HG02852 (cell line): ENCODE measurements at regions not wholly inside any gene's neighbourhood (a gene's known extent, or its start where the extent isn't known, plus 50 kb on each side); places are given as distances from the start of the nearest gene placed in this dataset.

Experiments used
- ATAC-seq: cut with Tn5 transposase; IDR thresholded peaks from one replicate; pipeline ENCODE4 v1.9.1; 2021; ENCODE audit warnings: mild to moderate bottlenecking, moderate library complexity; ENCODE audit not compliant: unreplicated experiment

DNA sequence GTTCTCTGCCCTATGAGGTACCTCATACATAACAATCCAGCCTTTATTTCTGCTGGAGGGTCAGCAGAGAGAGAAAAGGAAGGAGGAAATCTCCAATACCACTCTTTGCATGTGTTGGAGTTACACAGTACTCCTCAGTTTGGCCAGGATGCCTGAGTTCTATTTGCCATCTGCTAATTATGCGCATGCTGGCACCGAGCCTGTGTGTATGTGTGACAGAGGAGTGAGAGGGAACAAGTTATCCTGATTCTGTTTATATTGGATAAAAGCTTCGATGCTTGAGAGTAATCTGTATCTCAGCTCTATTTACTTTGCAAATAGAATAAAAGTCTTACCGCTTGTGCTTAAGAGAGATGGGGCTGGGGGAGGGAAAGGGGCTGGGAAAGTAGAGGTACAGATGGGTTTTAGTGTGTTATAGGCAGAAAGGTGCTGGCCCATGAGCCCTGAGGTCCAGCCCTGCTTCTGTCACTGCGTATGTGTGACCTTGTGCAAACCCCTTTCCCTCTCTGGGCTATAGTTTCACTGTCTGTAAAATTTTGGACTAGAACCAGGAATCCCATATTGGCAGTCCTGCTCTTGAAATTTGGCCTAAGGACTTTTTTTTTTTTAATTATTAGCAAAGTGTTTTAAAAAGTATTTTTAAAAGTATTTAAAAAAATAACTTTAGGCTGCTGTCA lies 54.5 kb upstream of the PLXNA2 start:
- no peak for ATAC-seq

DNA sequence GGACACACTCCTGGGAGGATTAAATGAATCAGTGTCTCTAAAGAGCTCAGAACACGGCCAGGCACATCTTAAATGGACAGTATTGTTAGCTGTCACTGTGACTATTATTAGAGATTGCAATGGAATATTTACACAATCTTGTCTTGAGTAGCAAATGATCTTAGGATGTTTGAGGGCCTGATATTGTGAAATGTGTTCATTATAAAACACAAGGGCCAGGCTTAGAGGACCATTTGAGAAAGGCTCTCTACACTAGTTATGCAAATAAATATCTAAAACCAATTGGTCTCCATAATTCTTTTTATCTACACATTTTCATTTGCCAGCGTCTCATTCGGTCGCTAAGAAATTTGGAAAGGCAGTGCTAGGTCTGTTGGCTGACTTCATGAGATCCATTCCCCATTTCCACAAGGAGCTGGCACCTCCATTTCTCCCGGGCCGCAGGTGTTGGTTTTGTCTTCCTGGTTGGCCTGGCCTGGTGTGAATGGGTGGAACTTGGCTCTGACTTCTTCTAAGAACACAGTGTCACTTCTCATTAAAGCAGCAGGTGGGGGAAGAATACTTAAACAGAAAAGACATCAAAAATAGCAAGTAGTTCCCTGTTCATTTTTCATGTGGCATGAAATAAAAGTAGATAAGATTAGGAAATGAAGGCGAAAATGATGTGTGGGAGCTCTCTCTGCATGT lies 56.0 kb upstream of the PLXNA2 start:
- ATAC-seq: no peak

DNA sequence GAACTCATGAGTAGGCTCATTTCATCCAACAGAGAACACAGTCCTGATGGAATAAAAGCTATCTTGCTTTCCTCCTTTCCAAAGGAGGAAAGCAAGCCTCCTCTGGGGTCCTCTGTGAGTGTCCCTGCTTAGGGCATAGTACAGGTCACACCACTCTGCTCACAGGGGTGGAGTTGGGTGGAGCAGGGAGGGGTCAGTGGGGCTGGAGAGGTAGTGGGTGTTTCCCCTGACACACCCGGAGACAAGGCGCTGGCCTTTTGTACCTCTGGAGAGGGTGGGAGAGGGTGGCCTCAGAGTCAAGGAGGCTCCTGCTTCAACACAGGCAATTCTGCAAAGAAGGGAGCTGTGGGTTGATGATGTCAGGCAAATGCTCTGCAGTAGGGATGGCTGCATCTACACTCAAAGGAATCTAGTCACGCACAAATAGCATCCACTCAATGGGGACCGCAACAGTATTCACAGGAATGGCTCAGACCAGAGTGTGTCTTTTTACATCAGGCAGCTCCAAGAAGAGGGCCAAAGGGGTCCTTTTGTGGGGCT lies 58.6 kb upstream of the PLXNA2 start:
- no peak for ATAC-seq

DNA sequence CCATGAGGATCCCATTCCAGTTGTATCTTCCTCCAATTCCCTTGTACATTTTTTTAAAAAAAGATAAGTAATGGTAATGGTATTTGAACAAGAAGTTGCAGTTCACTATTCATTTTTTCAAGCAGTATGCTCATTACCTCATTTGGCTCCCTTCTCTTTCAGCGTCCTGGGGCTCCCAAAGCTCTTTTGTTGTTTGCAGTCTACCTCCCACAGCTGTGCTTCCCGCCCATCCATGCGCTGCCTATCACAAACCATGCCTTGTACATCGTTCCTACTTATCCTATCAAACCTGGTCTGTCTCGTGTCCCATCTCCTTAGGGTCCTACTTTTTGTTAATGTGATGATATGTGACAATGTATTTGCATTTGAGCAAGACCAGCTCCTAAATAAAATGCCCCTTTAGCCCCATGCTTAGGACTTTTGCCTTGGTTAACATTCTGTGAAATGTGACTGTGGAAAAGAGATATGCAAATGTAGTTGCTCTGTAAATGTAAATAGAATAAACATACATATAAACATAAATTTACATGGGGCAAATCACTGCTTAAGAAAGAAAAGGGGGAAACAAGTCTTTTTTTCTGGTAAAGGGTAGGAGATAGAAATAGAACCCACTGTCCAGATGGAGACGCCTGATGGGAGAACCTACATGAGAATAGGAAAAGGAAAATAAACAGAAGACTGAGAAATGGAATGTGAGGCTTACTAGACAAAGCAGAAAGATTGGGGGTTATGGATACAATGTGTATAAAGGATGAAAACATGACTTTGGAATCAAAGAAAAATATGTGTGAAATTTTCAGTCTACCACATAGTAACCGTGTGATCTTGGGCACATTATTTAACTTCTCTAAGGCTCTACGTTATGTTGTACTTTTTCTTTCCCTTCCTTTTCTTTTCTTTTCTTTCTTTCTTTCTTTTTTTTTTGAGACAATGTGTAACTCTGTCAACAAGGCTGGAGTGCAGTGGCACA lies 59.8 kb upstream of the PLXNA2 start:
- ATAC-seq: no peak

DNA sequence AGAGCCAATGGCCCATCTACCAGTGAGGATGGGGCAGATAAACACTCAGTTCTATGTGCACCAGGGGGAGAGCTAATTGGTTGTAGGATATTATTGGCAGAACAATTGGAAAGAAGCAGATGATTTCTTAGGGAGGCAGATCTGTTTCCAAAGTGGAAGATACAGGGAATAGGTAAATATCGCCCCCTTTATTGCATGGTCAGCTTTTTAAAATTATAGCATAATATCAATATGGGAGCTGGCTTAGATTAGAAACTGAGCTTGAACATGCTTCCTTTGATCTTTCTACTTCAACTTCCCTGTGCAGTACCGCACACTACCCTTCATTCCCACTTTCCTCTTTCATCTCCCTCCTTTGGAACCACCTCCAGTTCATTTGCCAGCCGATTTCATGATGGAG lies 64.0 kb upstream of the PLXNA2 start:
- no peak for ATAC-seq

GRCh38 chr1:208309771-208310170 lies 65.6 kb upstream of the PLXNA2 start:
- ATAC-seq: no peak

- no peak for ATAC-seq
These were observed 68.5 kb upstream of the PLXNA2 start for GRCh38 chr1:208312706-208313105.

DNA sequence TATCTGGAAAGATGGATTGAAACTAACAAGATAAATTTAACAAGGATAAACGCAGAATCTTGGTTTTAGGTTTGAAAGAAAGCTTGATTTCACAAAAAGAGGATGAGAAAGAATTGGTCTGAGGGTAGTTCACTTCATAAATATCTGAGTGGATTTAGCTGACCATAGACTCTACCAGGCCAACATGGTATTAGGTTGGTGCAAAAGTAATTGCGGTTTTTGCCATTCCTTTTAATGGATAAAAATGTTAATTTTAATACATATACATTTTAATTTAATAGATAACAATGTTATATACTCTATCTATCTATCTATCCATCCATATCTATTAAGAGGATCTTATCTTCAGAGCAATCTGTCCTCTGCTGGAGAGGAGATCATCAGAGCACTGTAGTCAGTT lies 70.2 kb upstream of the PLXNA2 start:
- ATAC-seq: no peak

DNA sequence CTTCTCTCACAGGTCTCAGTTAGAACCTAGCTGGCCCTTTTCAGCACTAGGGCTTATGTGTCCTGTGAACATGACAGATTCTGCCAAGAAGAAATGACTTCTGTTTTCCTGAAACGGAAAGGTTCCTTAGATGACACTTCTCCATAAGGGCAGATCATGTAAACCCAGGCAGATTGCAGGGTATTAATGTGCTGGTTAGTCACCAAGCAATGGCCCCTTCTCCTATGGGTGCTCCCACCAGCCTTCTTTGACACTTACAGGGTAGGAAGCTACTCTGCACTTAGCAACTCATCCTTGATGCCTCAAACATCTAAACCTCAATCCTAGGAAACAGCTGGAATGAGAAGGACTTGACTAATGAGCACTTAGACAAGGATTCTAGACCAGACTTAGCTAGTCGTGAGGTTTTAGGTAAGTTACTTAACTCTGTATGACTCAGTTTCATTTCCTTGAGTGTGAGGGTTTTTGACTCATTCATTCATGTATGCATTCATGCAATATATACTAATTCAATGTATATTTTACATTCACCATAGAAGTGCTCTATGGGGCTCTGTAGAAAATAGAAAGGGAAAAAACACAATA lies 74.1 kb upstream of the PLXNA2 start:
- no peak for ATAC-seq

- no peak for ATAC-seq
These were observed 79.8 kb upstream of the PLXNA2 start for GRCh38 chr1:208324005-208324404.

- ATAC-seq: no peak
These were observed 81.8 kb upstream of the PLXNA2 start for GRCh38 chr1:208326033-208326432.

- ATAC-seq: no peak
These were observed 85.1 kb upstream of the PLXNA2 start for GRCh38 chr1:208329300-208329699.

DNA sequence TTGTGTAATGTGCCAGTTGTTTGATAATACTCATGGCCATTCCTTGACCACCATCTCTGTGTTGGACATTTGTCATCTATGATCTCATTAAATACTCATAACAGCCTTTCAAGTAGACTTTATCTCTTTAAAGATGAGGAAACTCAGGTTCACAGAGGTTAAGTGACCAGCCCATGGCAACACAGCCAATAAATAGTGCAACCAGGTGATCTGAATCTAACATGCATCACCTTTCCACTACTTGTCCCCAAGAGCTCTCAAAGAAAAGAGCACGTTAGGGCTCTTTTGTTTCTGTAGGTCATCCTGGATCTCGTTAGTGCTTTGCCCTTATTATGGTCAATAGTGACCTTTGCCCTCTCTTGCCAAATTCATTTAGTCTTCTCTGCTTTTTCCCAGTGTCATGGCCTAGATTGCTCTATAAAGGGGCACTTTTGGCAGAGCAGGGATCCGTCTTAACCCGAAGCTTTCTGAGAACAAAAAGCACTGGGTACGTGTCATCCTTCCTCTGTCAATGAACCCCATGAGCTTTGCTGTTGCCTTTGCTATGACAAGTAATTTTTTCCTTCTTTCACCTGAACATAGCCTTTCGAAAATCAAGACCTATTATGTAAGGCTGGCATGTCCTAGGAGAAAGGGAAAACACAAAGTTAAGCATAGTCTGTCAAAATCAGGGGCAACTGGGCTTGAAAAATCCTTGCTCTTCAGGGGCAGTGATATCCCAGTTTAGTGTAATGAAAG lies 88.0 kb upstream of the PLXNA2 start:
- no peak for ATAC-seq

- no peak for ATAC-seq
These were observed 88.6 kb upstream of the PLXNA2 start for GRCh38 chr1:208332774-208333126.

- ATAC-seq: no peak
These were observed 89.5 kb upstream of the PLXNA2 start for GRCh38 chr1:208333676-208334075.

DNA sequence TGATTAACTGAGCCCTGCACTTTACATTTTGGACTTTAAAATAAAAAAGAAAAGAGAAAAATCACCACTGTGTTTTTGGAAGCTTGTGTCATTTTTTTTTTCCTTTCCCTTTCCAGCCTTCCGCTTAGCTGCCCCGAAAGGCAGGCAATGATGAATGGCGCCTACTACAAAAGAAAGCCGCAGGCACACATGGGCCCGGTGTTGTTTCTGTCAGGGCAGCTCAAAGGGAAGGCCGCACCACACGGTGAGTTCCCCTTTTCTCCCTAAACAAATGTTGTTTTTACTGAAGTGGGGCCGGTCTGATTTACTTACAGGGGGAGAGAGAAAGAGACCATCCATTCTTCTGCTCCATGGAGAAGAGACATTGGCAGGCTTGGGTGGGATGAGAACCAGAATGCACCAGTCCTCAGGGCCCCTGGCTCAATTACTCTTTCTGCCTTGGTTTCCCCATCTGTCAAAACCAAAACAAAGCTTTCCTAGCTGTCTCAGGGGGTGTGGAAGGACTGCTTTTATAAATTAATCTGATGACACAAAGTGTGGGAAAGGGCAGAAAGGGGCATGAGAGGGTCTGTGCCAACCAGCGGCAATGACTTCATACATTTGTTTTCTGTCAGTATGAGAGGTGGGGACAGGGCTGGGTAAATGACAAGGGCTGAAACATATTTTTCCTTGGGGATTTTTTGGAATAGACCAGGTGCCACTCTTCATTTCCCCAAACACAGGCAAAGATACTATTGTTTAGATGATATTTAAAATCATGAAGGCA lies 91.4 kb upstream of the PLXNA2 start:
- ATAC-seq: no peak

DNA sequence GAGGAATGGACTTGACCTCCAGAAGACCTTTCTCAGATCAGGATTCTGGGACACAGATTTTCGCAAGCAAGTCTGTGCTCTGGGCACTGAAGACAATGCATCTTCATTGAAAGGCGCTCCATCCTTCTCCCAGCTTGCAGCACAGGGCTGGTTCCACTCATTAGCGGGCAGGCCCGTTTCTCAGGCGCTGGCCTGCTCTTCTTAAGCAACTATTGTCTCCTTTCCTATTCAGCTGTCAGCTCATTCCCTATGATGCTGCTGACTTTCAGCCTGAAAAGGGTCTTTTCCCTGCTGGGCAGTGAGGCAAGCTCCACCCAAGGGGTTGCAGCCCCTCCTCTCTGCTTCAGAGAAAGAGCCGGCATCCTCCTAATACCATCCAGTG lies 91.9 kb upstream of the PLXNA2 start:
- ATAC-seq: no peak

- ATAC-seq: no peak
These were observed 95.7 kb upstream of the PLXNA2 start for GRCh38 chr1:208339911-208340310.

DNA sequence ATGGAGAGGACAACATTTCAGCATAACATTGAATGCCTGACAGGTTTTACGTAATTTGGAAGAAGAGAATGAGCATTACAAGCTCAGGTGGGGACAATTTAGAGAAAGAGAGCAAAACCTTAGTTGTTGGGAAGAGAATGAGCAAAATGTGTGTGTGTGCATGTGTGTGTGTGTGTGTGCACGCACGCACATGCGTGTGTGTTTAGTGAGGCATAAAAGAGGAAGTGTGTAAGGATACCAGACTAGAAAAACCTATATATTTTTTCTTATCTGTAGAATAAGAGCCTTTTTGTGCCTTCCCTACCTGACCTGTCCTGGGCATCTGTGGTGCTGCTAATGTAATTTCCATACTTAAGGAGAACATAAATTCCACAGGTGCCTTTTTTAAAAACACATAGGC lies 99.0 kb upstream of the PLXNA2 start:
- no peak for ATAC-seq
